ENCODE measurements at regions not wholly inside any gene's neighbourhood (a gene's known extent, or its start where the extent isn't known, plus 50 kb on each side); places are given as distances from the start of the nearest gene placed in this dataset.

GRCh38 chr10:121099592-121099991, 248.4 kb downstream of the WDR11 start:
- no peak for DNase-seq (ENCODE audit: low spot score)

GRCh38 chr10:121101561-121101960, 250.4 kb downstream of the WDR11 start:
- no peak for DNase-seq (ENCODE audit: low spot score)

- DNase-seq (ENCODE audit: low spot score): no peak
Observed at GRCh38 chr10:121102706-121103105, 251.5 kb downstream of the WDR11 start.

GRCh38 chr10:121104476-121105111, 253.4 kb downstream of the WDR11 start:
- no peak for DNase-seq (ENCODE audit: low spot score)

GRCh38 chr10:121106611-121107010, 255.4 kb downstream of the WDR11 start:
- DNase-seq (ENCODE audit: low spot score): no peak

GRCh38 chr10:121108051-121108450, 256.9 kb downstream of the WDR11 start:
- DNase-seq (ENCODE audit: low spot score): no peak

- DNase-seq (ENCODE audit: low spot score): no peak
Observed at GRCh38 chr10:121110369-121110768, 259.2 kb downstream of the WDR11 start.

GRCh38 chr10:121112136-121112535, 261.0 kb downstream of the WDR11 start:
- DNase-seq (ENCODE audit: low spot score): no peak

GRCh38 chr10:121112579-121113384, 261.6 kb downstream of the WDR11 start:
- DNase-seq (ENCODE audit: low spot score): no peak

- DNase-seq (ENCODE audit: low spot score): no peak
Observed at GRCh38 chr10:121113385-121113696, 262.2 kb downstream of the WDR11 start.

- DNase-seq (ENCODE audit: low spot score): no peak
Observed at GRCh38 chr10:121113911-121114310, 262.7 kb downstream of the WDR11 start.

GRCh38 chr10:121115154-121115553, 264.0 kb downstream of the WDR11 start:
- DNase-seq (ENCODE audit: low spot score): no peak

GRCh38 chr10:121121462-121121861, 270.3 kb downstream of the WDR11 start:
- no peak for DNase-seq (ENCODE audit: low spot score)

GRCh38 chr10:121127151-121127906, 276.2 kb downstream of the WDR11 start:
- no peak for DNase-seq (ENCODE audit: low spot score)

- DNase-seq (ENCODE audit: low spot score): no peak
Observed at GRCh38 chr10:121128164-121128563, 277.0 kb downstream of the WDR11 start.

- no peak for DNase-seq (ENCODE audit: low spot score)
Observed at GRCh38 chr10:121129266-121129665, 278.1 kb downstream of the WDR11 start.

GRCh38 chr10:121130382-121130781, 279.2 kb downstream of the WDR11 start:
- DNase-seq (ENCODE audit: low spot score): no peak

- DNase-seq (ENCODE audit: low spot score): no peak
Observed at GRCh38 chr10:121131014-121131413, 279.9 kb downstream of the WDR11 start.

- DNase-seq (ENCODE audit: low spot score): peak; percentile 77
Observed at GRCh38 chr10:121131426-121132265, 280.5 kb downstream of the WDR11 start.

- peak; percentile 35 for DNase-seq (ENCODE audit: low spot score)
Observed at GRCh38 chr10:121132273-121132672, 281.1 kb downstream of the WDR11 start.

GRCh38 chr10:121133901-121134300, 282.7 kb downstream of the WDR11 start:
- peak; percentile 67 for DNase-seq (ENCODE audit: low spot score)

GRCh38 chr10:121134711-121135110, 283.5 kb downstream of the WDR11 start:
- no peak for DNase-seq (ENCODE audit: low spot score)
